ENCODE measurements at regions not wholly inside any gene's neighbourhood (a gene's known extent, or its start where the extent isn't known, plus 50 kb on each side); places are given as distances from the start of the nearest gene placed in this dataset.

DNA sequence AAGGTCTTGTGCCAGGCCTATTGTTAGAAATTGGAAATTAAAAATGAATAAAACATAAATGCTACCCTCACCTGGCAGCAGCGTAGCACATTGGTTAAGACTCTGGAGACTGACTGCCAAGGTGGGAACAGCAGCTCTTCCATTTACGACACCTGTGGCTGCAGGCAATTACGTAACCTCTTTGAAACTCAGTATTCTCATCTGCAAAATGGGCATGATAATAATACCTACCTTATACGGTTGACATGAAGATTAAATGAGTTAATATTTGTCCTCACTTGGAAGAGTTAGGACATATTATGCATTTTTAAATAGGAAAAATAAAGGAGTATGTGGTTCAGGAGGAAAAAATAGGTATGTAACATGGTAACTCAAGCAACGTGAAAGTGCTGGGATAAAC, 279.3 kb upstream of the NCKAP5 start:
- no peaks in the 10 kb centered on the region for H3K36me3 ChIP-seq (ENCODE audit: control insufficient read depth, insufficient read depth, low read length)
- DNase-seq (ENCODE audit: extremely low read depth, insufficient read length), result no peak

GRCh38 chr2:133848111-133848649, 279.9 kb upstream of the NCKAP5 start:
- TF ChIP-seq, protein P1, sequence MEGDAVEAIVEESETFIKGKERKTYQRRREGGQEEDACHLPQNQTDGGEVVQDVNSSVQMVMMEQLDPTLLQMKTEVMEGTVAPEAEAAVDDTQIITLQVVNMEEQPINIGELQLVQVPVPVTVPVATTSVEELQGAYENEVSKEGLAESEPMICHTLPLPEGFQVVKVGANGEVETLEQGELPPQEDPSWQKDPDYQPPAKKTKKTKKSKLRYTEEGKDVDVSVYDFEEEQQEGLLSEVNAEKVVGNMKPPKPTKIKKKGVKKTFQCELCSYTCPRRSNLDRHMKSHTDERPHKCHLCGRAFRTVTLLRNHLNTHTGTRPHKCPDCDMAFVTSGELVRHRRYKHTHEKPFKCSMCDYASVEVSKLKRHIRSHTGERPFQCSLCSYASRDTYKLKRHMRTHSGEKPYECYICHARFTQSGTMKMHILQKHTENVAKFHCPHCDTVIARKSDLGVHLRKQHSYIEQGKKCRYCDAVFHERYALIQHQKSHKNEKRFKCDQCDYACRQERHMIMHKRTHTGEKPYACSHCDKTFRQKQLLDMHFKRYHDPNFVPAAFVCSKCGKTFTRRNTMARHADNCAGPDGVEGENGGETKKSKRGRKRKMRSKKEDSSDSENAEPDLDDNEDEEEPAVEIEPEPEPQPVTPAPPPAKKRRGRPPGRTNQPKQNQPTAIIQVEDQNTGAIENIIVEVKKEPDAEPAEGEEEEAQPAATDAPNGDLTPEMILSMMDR (IDR thresholded peaks at IDR 0.05; ENCODE audit: insufficient read depth, low read length, poor library complexity, severe bottlenecking), result no peak
- Histone ChIP-seq H3K36me3 (ENCODE audit: control insufficient read depth, insufficient read depth, low read length) (no peaks in the 10 kb centered on the region), H3K27me3 (replicated peaks; ENCODE audit: control insufficient read depth, insufficient read depth, low read length) (no peaks in the 10 kb centered on the region; the same call in 1 of the 2 replicates), H3K4me3 (replicated peaks; ENCODE audit: low read depth, low read length) (no peak overlapping the region)
- DNase-seq (ENCODE audit: extremely low read depth, insufficient read length), result no peak

More for the DNA sequence above, 279.3 kb upstream of the NCKAP5 start:
- H3K27me3 ChIP-seq (replicated peaks; ENCODE audit: control insufficient read depth, insufficient read depth, low read length), result no peaks in the 10 kb centered on the region; the same call in 1 of the 2 replicates
- H3K4me3 ChIP-seq (replicated peaks; ENCODE audit: low read depth, low read length), result no peak overlapping the region
- TF ChIP-seq, protein P1 (IDR thresholded peaks at IDR 0.05; ENCODE audit: insufficient read depth, low read length, poor library complexity, severe bottlenecking), result no peak

GRCh38 chr2:133849341-133849740, 281.1 kb upstream of the NCKAP5 start:
- TF ChIP-seq, protein P1 (IDR thresholded peaks at IDR 0.05; ENCODE audit: insufficient read depth, low read length, poor library complexity, severe bottlenecking), result no peak
- no peak for DNase-seq (ENCODE audit: extremely low read depth, insufficient read length)
- no peaks in the 10 kb centered on the region for H3K36me3 ChIP-seq (ENCODE audit: control insufficient read depth, insufficient read depth, low read length)
- H3K4me3 ChIP-seq (replicated peaks; ENCODE audit: low read depth, low read length), result no peak overlapping the region
- no peaks in the 10 kb centered on the region; the same call in 1 of the 2 replicates for H3K27me3 ChIP-seq (replicated peaks; ENCODE audit: control insufficient read depth, insufficient read depth, low read length)

DNA sequence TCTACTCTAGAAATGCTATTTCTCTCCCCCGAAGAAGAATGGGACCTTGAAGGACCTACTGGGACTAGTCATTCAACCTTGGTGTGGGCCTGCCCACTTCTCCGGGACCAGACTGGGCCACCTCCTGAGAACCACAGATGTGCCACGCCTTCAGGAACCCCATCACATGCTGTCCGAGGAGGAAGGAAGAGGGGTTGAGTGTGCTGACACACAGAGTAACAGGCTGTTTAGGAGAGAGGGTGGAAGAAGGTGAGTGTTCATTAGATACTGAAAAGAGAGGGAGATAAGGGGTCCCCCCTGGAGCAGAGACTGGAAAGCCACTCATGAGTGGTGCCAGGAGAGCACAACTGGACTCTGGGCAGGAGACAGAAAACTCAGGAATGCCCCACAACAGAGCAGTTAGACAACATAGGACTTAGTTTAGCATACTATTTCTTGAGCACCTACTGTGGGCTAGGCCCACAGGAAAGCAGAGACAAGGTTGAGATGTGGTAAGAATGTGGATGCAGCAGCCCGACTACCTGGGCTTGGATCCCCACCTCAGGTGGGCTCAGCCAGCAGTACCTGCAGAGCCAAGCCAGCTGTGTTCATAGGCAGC, 286.4 kb upstream of the NCKAP5 start:
- no peaks in the 10 kb centered on the region for H3K36me3 ChIP-seq (ENCODE audit: control insufficient read depth, insufficient read depth, low read length)
- TF ChIP-seq, protein P1 (IDR thresholded peaks at IDR 0.05; ENCODE audit: insufficient read depth, low read length, poor library complexity, severe bottlenecking), result no peak

GRCh38 chr2:133855526-133855925, 287.3 kb upstream of the NCKAP5 start:
- TF ChIP-seq, protein P1 (IDR thresholded peaks at IDR 0.05; ENCODE audit: insufficient read depth, low read length, poor library complexity, severe bottlenecking), result no peak
- H3K4me3 ChIP-seq (replicated peaks; ENCODE audit: low read depth, low read length), result no peak overlapping the region
- no peaks in the 10 kb centered on the region for H3K36me3 ChIP-seq (ENCODE audit: control insufficient read depth, insufficient read depth, low read length)
- H3K27me3 ChIP-seq (replicated peaks; ENCODE audit: control insufficient read depth, insufficient read depth, low read length), result no peaks in the 10 kb centered on the region
- DNase-seq (ENCODE audit: extremely low read depth, insufficient read length), result no peak

More for the DNA sequence above, 286.4 kb upstream of the NCKAP5 start:
- Histone ChIP-seq H3K4me3 (replicated peaks; ENCODE audit: low read depth, low read length) (no peak overlapping the region), H3K27me3 (replicated peaks; ENCODE audit: control insufficient read depth, insufficient read depth, low read length) (no peaks in the 10 kb centered on the region)
- no peak for DNase-seq (ENCODE audit: extremely low read depth, insufficient read length)
